HCT116 (cell line): ENCODE measurements at regions not wholly inside any gene's neighbourhood (a gene's known extent, or its start where the extent isn't known, plus 50 kb on each side); places are given as distances from the start of the nearest gene placed in this dataset.

Source experiments
- ATAC-seq: fragments of 200-7000 bp; cut with Tn5 transposase; 2 replicates; pipeline ENCODE4 v1.9.1; 2020; ENCODE audit warnings: mild to moderate bottlenecking, moderate library complexity
- BruUV-seq: library from RNA; stranded (reverse); fragments of 400-500 nt; replicated peaks from 2 replicates; lab custom pipeline; 2021; lab: Mats Ljungman, UMichigan
- CTCF ChIA-PET: fragments of 300-600 bp; sonication (Branson Sonifier 250); formaldehyde crosslinking; loops from one replicate; lab custom pipeline; 2021; ENCODE audit warnings: antibody characterized with exemption; lab: Charles Lee
- POLR2A ChIA-PET: fragments of 300-600, 350-600 bp; sonication (Branson Sonifier 250); formaldehyde crosslinking; loops from one replicate; lab custom pipeline; 2021; ENCODE audit warnings: antibody characterized with exemption; lab: Charles Lee
- RAD21 ChIA-PET, 2 experiments: fragments of 300-600 bp; sonication (Branson Sonifier 250); formaldehyde crosslinking; loops; one replicate each; lab custom pipeline; 2023; ENCODE audit warnings: low total read pairs in 2 of 2; ENCODE audit not compliant: uncharacterized antibody in 2 of 2, unreplicated experiment in 2 of 2, low non-redundant PET in 1 of 2; lab: Charles Lee
- DNase-seq: peaks from one replicate; pipeline ENCODE4 v3.0.0-alpha.2; 2010; ENCODE audit warnings: low read depth, low spot score
- H2AFZ ChIP-seq: fragments of 200-600 bp; shearing (Covaris generic), sonication (generic); 2 replicates; pipeline ENCODE4 v1.6.1; 2017; ENCODE audit warnings: low read depth, mixed run types, mixed read lengths, antibody characterized with exemption, low read length; ENCODE audit not compliant: poor library complexity, severe bottlenecking
- H3K27ac ChIP-seq: 2 replicates; pipeline ENCODE4 v1.5.1; 2012; ENCODE audit warnings: low read depth, low read length
- H3K27me3 ChIP-seq: fragments of 200-600 bp; sonication (generic); 2 replicates; pipeline ENCODE4 v1.6.1; 2016; ENCODE audit warnings: mixed run types, low read length, mixed read lengths; ENCODE audit not compliant: insufficient read depth
- H3K36me3 ChIP-seq, 2 experiments: fragments of 200-500 bp in 1 of 2; fragments of 200-600 bp in 1 of 2; sonication (Bioruptor generic) in 1 of 2; sonication (generic) in 1 of 2; 2 replicates each; pipeline versions ENCODE4 v1.5.1 to v1.6.1; 2014 to 2016; ENCODE audit warnings: low read length in 2 of 2, inconsistent platforms in 1 of 2, mixed read lengths in 1 of 2, mixed run types in 1 of 2; ENCODE audit not compliant: insufficient read depth in 2 of 2, control insufficient read depth in 1 of 2
- H3K4me1 ChIP-seq, 2 experiments: fragments of 200-600 bp in 1 of 2; sonication (generic) in 1 of 2; 2 replicates each; pipeline versions ENCODE4 v1.5.1 to v1.6.1; 2012 to 2017; ENCODE audit warnings: low read length in 2 of 2, inconsistent platforms in 1 of 2, mild to moderate bottlenecking in 1 of 2, mixed read lengths in 1 of 2, mixed run types in 1 of 2, moderate library complexity in 1 of 2; ENCODE audit not compliant: insufficient read depth in 2 of 2, control insufficient read depth in 1 of 2
- H3K4me2 ChIP-seq: fragments of 200-600 bp; sonication (generic); 2 replicates; pipeline ENCODE4 v1.6.1; 2017; ENCODE audit warnings: mixed run types, low read length, mixed read lengths
- H3K4me3 ChIP-seq, 2 experiments: fragments of 200-600 bp in 1 of 2; sonication (generic) in 1 of 2; replicated peaks in 1 of 2; 2 replicates each; pipeline ENCODE4 v1.5.1; 2011 to 2016; ENCODE audit warnings: low read length in 2 of 2, control low read depth in 1 of 2, low read depth in 1 of 2, mild to moderate bottlenecking in 1 of 2, mixed read lengths in 1 of 2, mixed run types in 1 of 2
- H3K79me2 ChIP-seq: fragments of 200-600 bp; sonication (generic); 2 replicates; pipeline ENCODE4 v1.6.1; 2017; ENCODE audit warnings: mild to moderate bottlenecking, mixed run types, low read length, moderate library complexity, mixed read lengths; ENCODE audit not compliant: insufficient read depth
- H3K9ac ChIP-seq: fragments of 200-600 bp; sonication (generic); 2 replicates; pipeline ENCODE4 v1.6.1; 2016; ENCODE audit warnings: low read length, mixed read lengths
- H3K9me2 ChIP-seq: fragments of 200-600 bp; sonication (generic), shearing (Covaris generic); 2 replicates; pipeline ENCODE4 v1.6.1; 2017; ENCODE audit warnings: mixed run types, mild to moderate bottlenecking, moderate library complexity; ENCODE audit not compliant: insufficient read depth
- H3K9me3 ChIP-seq, 2 experiments: fragments of 200-500 bp in 1 of 2; fragments of 200-600 bp in 1 of 2; sonication (Bioruptor generic) in 1 of 2; sonication (generic) in 1 of 2; 2 replicates each; pipeline ENCODE4 v1.6.1; 2014 to 2017; ENCODE audit warnings: low read length in 2 of 2, mixed read lengths in 2 of 2, inconsistent platforms in 1 of 2, low read depth in 1 of 2, mild to moderate bottlenecking in 1 of 2, mixed run types in 1 of 2, moderate library complexity in 1 of 2; ENCODE audit not compliant: control insufficient read depth in 1 of 2, insufficient read depth in 1 of 2
- H4K20me1 ChIP-seq: fragments of 200-600 bp; sonication (generic), shearing (Covaris generic); 2 replicates; pipeline ENCODE4 v1.6.1; 2017; ENCODE audit warnings: mixed run types, mild to moderate bottlenecking, moderate library complexity; ENCODE audit not compliant: insufficient read depth
- ATF3 ChIP-seq: IDR thresholded peaks from 2 replicates; pipeline ENCODE4 v1.6.1; 2012
- CBX3 ChIP-seq: IDR thresholded peaks from 2 replicates; pipeline ENCODE4 v1.6.1; 2012; ENCODE audit warnings: low read depth
- CEBPB ChIP-seq: IDR thresholded peaks from 2 replicates; pipeline ENCODE4 v1.6.1; 2012; ENCODE audit warnings: low read depth
- CTCF ChIP-seq, 3 experiments: fragments of 200-600 bp in 1 of 3; sonication (generic) in 1 of 3; IDR thresholded peaks in 2 of 3; conservative IDR thresholded peaks in 1 of 3; 2 replicates each; pipeline ENCODE4 v1.5.1; 2012 to 2017; ENCODE audit warnings: low read depth in 2 of 3, low read length in 2 of 3, antibody characterized with exemption in 1 of 3, borderline replicate concordance in 1 of 3, control low read depth in 1 of 3, mild to moderate bottlenecking in 1 of 3, mixed read lengths in 1 of 3, mixed run types in 1 of 3, moderate library complexity in 1 of 3; ENCODE audit not compliant: insufficient read depth in 1 of 3
- ELF1 ChIP-seq: IDR thresholded peaks from 2 replicates; pipeline ENCODE4 v1.6.1; 2012; ENCODE audit warnings: low read depth, borderline replicate concordance
- JUND ChIP-seq: IDR thresholded peaks from 2 replicates; pipeline ENCODE4 v1.6.1; 2012
- MAX ChIP-seq: IDR thresholded peaks from 2 replicates; pipeline ENCODE4 v1.6.1; 2012
- POLR2AphosphoS5 ChIP-seq: IDR thresholded peaks from 2 replicates; pipeline ENCODE4 v1.6.1; 2011; ENCODE audit warnings: mild to moderate bottlenecking, low read depth, low read length, moderate library complexity
- RAD21 ChIP-seq: IDR thresholded peaks from 2 replicates; pipeline ENCODE4 v1.6.1; 2012; ENCODE audit warnings: low read depth, mild to moderate bottlenecking
- REST ChIP-seq: IDR thresholded peaks from 2 replicates; pipeline ENCODE4 v1.6.1; 2012; ENCODE audit warnings: low read depth
- SIN3A ChIP-seq: IDR thresholded peaks from 2 replicates; pipeline ENCODE4 v1.6.1; 2012; ENCODE audit warnings: low read depth
- SRF ChIP-seq: IDR thresholded peaks from 2 replicates; pipeline ENCODE4 v1.6.1; 2012; ENCODE audit warnings: low read depth
- YY1 ChIP-seq: IDR thresholded peaks from 2 replicates; pipeline ENCODE4 v1.6.1; 2011; ENCODE audit warnings: low read length, low read depth, moderate library complexity, mild to moderate bottlenecking; ENCODE audit not compliant: insufficient replicate concordance; ENCODE audit errors: extremely low read depth
- intact Hi-C: fragments of 100-400 bp; cut with micrococcal nuclease; formaldehyde crosslinking; loops from 2 replicates; pipeline ENCODE4 v1.10.0; 2022

- H3K4me1 ChIP-seq, result no peaks in the 10 kb centered on the region
- H3K9ac ChIP-seq, result no peak overlapping the region
- no peak overlapping the region for H2AFZ ChIP-seq
- no peak overlapping the region for H3K4me3 ChIP-seq
- no peak overlapping the region for H3K27ac ChIP-seq
- no peak overlapping the region for H3K4me2 ChIP-seq
- no peaks in the 10 kb centered on the region for H3K36me3 ChIP-seq
- no peaks in the 10 kb centered on the region for H3K9me2 ChIP-seq
- no peaks in the 10 kb centered on the region for H4K20me1 ChIP-seq
- H3K27me3 ChIP-seq, result no peaks in the 10 kb centered on the region
- no peaks in the 10 kb centered on the region for H3K79me2 ChIP-seq
- ChIA-PET CTCF (no interaction called here), POLR2A (no interaction called here), RAD21 (no interaction called here)
- DNase-seq, result no peak
- no TSS peak for BruUV-seq
- no peak for ATAC-seq
- TF ChIP-seq SIN3A, result no peak
- TF ChIP-seq SRF, result no peak
- intact Hi-C loops, result no loop called here
- H3K9me3 ChIP-seq, result peaks cover 0 to 3% of the 10 kb centered on the region in 2 experiments; a peak in 1 of 4 replicates
These were observed 1109.3 kb downstream of the MAT2B start for GRCh38 chr5:164614707-164615106.

GRCh38 chr5:164617290-164617689 lies 1111.9 kb downstream of the MAT2B start:
- H3K9ac ChIP-seq, result no peak overlapping the region
- no peak overlapping the region for H3K4me3 ChIP-seq
- H3K9me2 ChIP-seq, result no peaks in the 10 kb centered on the region
- ChIA-PET POLR2A (no interaction called here), RAD21 (no interaction called here), CTCF (no interaction called here)
- ATAC-seq, result no peak
- H3K36me3 ChIP-seq, result no peaks in the 10 kb centered on the region
- H2AFZ ChIP-seq, result no peak overlapping the region
- DNase-seq, result no peak
- H4K20me1 ChIP-seq, result no peaks in the 10 kb centered on the region
- intact Hi-C loops, result no loop called here
- H3K79me2 ChIP-seq, result no peaks in the 10 kb centered on the region
- no peaks in the 10 kb centered on the region for H3K27me3 ChIP-seq
- H3K27ac ChIP-seq, result no peak overlapping the region
- no peaks in the 10 kb centered on the region for H3K4me1 ChIP-seq
- peaks cover 3 to 4% of the 10 kb centered on the region in 2 experiments; a peak in 2 of 4 replicates for H3K9me3 ChIP-seq
- H3K4me2 ChIP-seq, result no peak overlapping the region
- BruUV-seq, result no TSS peak
- no peak for TF ChIP-seq CEBPB
- TF ChIP-seq ELF1, result no peak
- TF ChIP-seq REST, result no peak
- no peak for TF ChIP-seq YY1
- no peak for TF ChIP-seq CTCF (IDR thresholded peaks at IDR 0.05 in 2 of 3, conservative IDR thresholded peaks at IDR 0.05 in 1 of 3; ENCODE audit: borderline replicate concordance in 1 of 3, insufficient read depth in 1 of 3, low read depth in 2 of 3, low read length in 2 of 3)
- no peak for TF ChIP-seq POLR2AphosphoS5
- no peak for TF ChIP-seq ATF3
- TF ChIP-seq MAX, result no peak
- TF ChIP-seq CBX3, result no peak
- no peak for TF ChIP-seq RAD21
- no peak for TF ChIP-seq JUND
